GM23248 (cell line): ENCODE measurements at regions not wholly inside any gene's neighbourhood (a gene's known extent, or its start where the extent isn't known, plus 50 kb on each side); places are given as distances from the start of the nearest gene placed in this dataset.
A peak's percentile ranks its signal among the peaks of the same experiment; 100 is the strongest.

ENCODE experiments used
- DNase-seq: peaks from one replicate; pipeline ENCODE4 v3.0.0-alpha.2; 2015
- H2AFZ ChIP-seq: fragments of 200-600 bp; sonication (generic); 2 replicates; pipeline ENCODE4 v1.6.1; 2016; ENCODE audit warnings: antibody characterized with exemption
- H3F3A ChIP-seq: fragments of 200-600 bp; sonication (generic); 2 replicates; pipeline ENCODE4 v1.6.1; 2016; ENCODE audit warnings: mild to moderate bottlenecking, antibody characterized with exemption, mixed run types; ENCODE audit not compliant: insufficient read depth
- H3K27ac ChIP-seq: fragments of 200-600 bp; sonication (generic); 2 replicates; pipeline ENCODE4 v1.5.1; 2016; ENCODE audit warnings: mild to moderate bottlenecking
- H3K27me3 ChIP-seq: fragments of 200-600 bp; sonication (generic); replicated peaks from 2 replicates; pipeline ENCODE4 v1.6.1; 2016; ENCODE audit warnings: mild to moderate bottlenecking; ENCODE audit not compliant: insufficient read depth
- H3K36me3 ChIP-seq: fragments of 200-600 bp; sonication (generic); 2 replicates; pipeline ENCODE4 v1.6.1; 2016; ENCODE audit warnings: low read depth, mild to moderate bottlenecking
- H3K4me1 ChIP-seq: fragments of 200-600 bp; sonication (generic); 2 replicates; pipeline ENCODE4 v1.6.1; 2016; ENCODE audit warnings: mild to moderate bottlenecking; ENCODE audit not compliant: insufficient read depth
- H3K4me2 ChIP-seq: fragments of 200-600 bp; sonication (generic); one replicate; pipeline ENCODE4 v1.6.1; 2016; ENCODE audit warnings: mild to moderate bottlenecking; ENCODE audit not compliant: unreplicated experiment
- H3K4me3 ChIP-seq: fragments of 200-600 bp; sonication (generic); 2 replicates; pipeline ENCODE4 v1.5.1; 2016; ENCODE audit warnings: mild to moderate bottlenecking
- H3K79me2 ChIP-seq: fragments of 200-600 bp; sonication (generic); 2 replicates; pipeline ENCODE4 v1.6.1; 2016; ENCODE audit warnings: mild to moderate bottlenecking; ENCODE audit not compliant: insufficient read depth
- H3K9ac ChIP-seq: fragments of 200-600 bp; sonication (generic); 2 replicates; pipeline ENCODE4 v1.6.1; 2016; ENCODE audit warnings: mild to moderate bottlenecking
- H3K9me2 ChIP-seq: fragments of 200-600 bp; sonication (generic); 2 replicates; pipeline ENCODE4 v1.6.1; 2016; ENCODE audit warnings: mixed run types, mild to moderate bottlenecking, moderate library complexity; ENCODE audit not compliant: insufficient read depth
- H3K9me3 ChIP-seq: fragments of 200-600 bp; sonication (generic); one replicate; pipeline ENCODE4 v1.6.1; 2017; ENCODE audit warnings: low read depth
- H4K20me1 ChIP-seq: fragments of 200-600 bp; sonication (generic); 2 replicates; pipeline ENCODE4 v1.6.0; 2016; ENCODE audit not compliant: insufficient read depth
- EZH2 ChIP-seq: fragments of 200-600 bp; sonication (generic); IDR thresholded peaks from 2 replicates; pipeline ENCODE4 v1.6.1; 2018; ENCODE audit warnings: antibody characterized with exemption, mild to moderate bottlenecking; ENCODE audit not compliant: insufficient read depth, poor library complexity, severe bottlenecking
- EZH2phosphoT487 ChIP-seq: fragments of 200-600 bp; sonication (generic); IDR thresholded peaks from 2 replicates; pipeline ENCODE4 v1.6.1; 2018; ENCODE audit warnings: antibody characterized with exemption, moderate library complexity, mild to moderate bottlenecking, low read depth; ENCODE audit not compliant: insufficient read depth
- WGBS, 2 experiments: methylation state at CpG; one replicate each; pipeline ENCODE4 v1.1.6; 2015 to 2017; ENCODE audit warnings: low lambda C conversion rate in 2 of 2, low coverage in 1 of 2; ENCODE audit errors: missing lambda C conversion rate in 2 of 2; 5-methylcytosine and 5-hydroxymethylcytosine counted together
- in situ Hi-C: fragments of 300-500 bp; cut with MboI; formaldehyde crosslinking; loops from 2 replicates; pipeline ENCODE4 v1.15.0; 2020

DNA sequence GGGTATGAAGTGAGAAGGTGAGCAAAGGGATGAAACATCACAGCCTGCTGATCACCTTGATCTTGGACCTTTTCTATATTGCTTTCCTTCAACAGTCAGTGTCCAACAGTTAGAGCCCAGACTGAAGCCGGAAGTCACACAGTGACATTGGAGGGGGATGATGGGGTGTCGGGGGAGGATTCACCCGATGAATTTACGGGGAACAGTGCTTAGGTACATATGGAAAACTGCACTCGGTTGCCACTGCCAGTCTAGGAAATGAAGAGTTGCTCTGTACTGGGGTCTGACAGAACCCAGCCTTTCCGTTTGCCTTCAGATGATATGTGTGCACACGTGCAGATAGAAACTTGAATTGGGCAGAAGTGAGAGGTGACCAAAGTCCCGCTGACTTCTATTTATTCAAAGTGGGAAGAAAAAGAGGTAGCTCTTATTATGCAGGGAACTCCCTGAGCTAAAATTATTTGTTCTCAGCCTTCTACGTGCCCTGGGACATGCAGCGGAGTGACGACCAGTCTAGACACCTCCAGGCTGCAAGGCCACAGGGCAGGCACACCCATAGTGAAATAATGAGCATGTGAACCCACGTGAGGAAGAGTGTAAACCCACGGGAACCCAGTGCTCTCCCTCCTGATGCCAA lies 107.2 kb upstream of the INHBA start:
- H3K36me3 ChIP-seq: no peaks in the 10 kb centered on the region
- no peaks in the 10 kb centered on the region for H3K9me2 ChIP-seq
- no peak overlapping the region for H3K27ac ChIP-seq
- H4K20me1 ChIP-seq: no peaks in the 10 kb centered on the region
- in situ Hi-C loops: no loop called here
- H2AFZ ChIP-seq: no peak overlapping the region
- no peaks in the 10 kb centered on the region for H3K79me2 ChIP-seq
- H3K4me3 ChIP-seq: no peak overlapping the region
- H3F3A ChIP-seq: no peaks in the 10 kb centered on the region
- TF ChIP-seq EZH2phosphoT487: no peak
- TF ChIP-seq EZH2: no peak
- WGBS, 2 experiments: 89 to 93% methylated on average over 13 of the region's 13 CpGs
- H3K4me2 ChIP-seq: no peak overlapping the region
- no peaks in the 10 kb centered on the region for H3K4me1 ChIP-seq
- no peaks in the 10 kb centered on the region for H3K9me3 ChIP-seq
- H3K9ac ChIP-seq: no peak overlapping the region
- no peaks in the 10 kb centered on the region for H3K27me3 ChIP-seq
- no peak for DNase-seq

DNA sequence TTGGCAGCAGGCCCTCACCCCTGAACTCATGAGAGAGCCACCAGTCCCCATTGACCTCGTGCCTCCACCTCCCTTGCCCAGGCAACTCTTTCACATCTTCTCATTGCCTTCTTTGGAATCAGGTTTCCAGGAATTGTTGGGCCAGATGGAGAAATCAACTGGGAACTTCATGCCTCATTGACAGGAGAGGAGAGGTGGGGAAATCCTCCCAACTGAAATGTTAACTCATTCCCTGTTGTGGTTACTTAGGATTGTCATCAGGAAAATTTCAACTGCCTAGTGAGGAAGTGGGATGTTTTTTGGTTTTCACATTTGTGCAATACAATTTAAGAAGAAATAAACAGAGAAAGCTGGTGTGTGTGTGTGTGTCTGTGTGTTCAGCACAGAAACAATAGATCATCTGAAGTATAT lies 106.6 kb upstream of the INHBA start:
- no peak for TF ChIP-seq EZH2phosphoT487
- no peak for TF ChIP-seq EZH2
- Histone ChIP-seq H3K4me1 (no peaks in the 10 kb centered on the region), H3K9ac (no peak overlapping the region), H3K36me3 (no peaks in the 10 kb centered on the region), H3K9me3 (no peaks in the 10 kb centered on the region), H4K20me1 (no peaks in the 10 kb centered on the region), H3K4me2 (no peak overlapping the region), H3K27me3 (no peaks in the 10 kb centered on the region), H3K27ac (no peak overlapping the region), H2AFZ (no peak overlapping the region), H3K4me3 (no peak overlapping the region), H3K9me2 (no peaks in the 10 kb centered on the region), H3K79me2 (no peaks in the 10 kb centered on the region), H3F3A (no peaks in the 10 kb centered on the region)
- in situ Hi-C loops: no loop called here
- WGBS, 2 experiments: 22 to 46% methylated on average over 1 of the region's 1 CpG
- peak; percentile 34 for DNase-seq

- TF ChIP-seq EZH2phosphoT487 (no peak), EZH2 (no peak)
Observed at GRCh38 chr7:41809116-41809515, 106.2 kb upstream of the INHBA start.

GRCh38 chr7:41808541-41808940 lies 105.7 kb upstream of the INHBA start:
- no peak overlapping the region for H3K9ac ChIP-seq
- no peaks in the 10 kb centered on the region for H3K36me3 ChIP-seq
- WGBS, 2 experiments: 89 to 90% methylated on average over 3 of the region's 3 CpGs
- H3K4me2 ChIP-seq: no peak overlapping the region
- no peaks in the 10 kb centered on the region for H3K4me1 ChIP-seq
- H3K79me2 ChIP-seq: no peaks in the 10 kb centered on the region
- H2AFZ ChIP-seq: no peak overlapping the region
- H4K20me1 ChIP-seq: no peaks in the 10 kb centered on the region
- TF ChIP-seq EZH2 (no peak), EZH2phosphoT487 (no peak)
- H3K27me3 ChIP-seq: no peaks in the 10 kb centered on the region
- H3K4me3 ChIP-seq: no peak overlapping the region
- no peaks in the 10 kb centered on the region for H3F3A ChIP-seq
- H3K9me3 ChIP-seq: no peaks in the 10 kb centered on the region
- H3K9me2 ChIP-seq: no peaks in the 10 kb centered on the region
- no peak overlapping the region for H3K27ac ChIP-seq
- in situ Hi-C loops: no loop called here
- no peak for DNase-seq

More at GRCh38 chr7:41809116-41809515, 106.2 kb upstream of the INHBA start:
- Histone ChIP-seq H3K36me3 (no peaks in the 10 kb centered on the region), H3K9ac (no peak overlapping the region), H3K79me2 (no peaks in the 10 kb centered on the region), H3K9me2 (no peaks in the 10 kb centered on the region), H3K4me1 (no peaks in the 10 kb centered on the region), H3K27ac (no peak overlapping the region), H3F3A (no peaks in the 10 kb centered on the region), H2AFZ (no peak overlapping the region), H4K20me1 (no peaks in the 10 kb centered on the region), H3K9me3 (no peaks in the 10 kb centered on the region), H3K4me2 (no peak overlapping the region), H3K4me3 (no peak overlapping the region), H3K27me3 (no peaks in the 10 kb centered on the region)
- in situ Hi-C loops: no loop called here
- DNase-seq: no peak
- WGBS, 2 experiments: 96 to 99% methylated on average over 2 of the region's 2 CpGs

- 37 to 50% methylated on average over 2 of the region's 2 CpGs for WGBS, 2 experiments
- no peaks in the 10 kb centered on the region for H3K9me2 ChIP-seq
- H3K4me1 ChIP-seq: no peaks in the 10 kb centered on the region
- H3K9ac ChIP-seq: no peak overlapping the region
- H4K20me1 ChIP-seq: no peaks in the 10 kb centered on the region
- no peak for DNase-seq
- no peaks in the 10 kb centered on the region for H3K79me2 ChIP-seq
- H3K27me3 ChIP-seq: no peaks in the 10 kb centered on the region
- TF ChIP-seq EZH2 (no peak), EZH2phosphoT487 (no peak)
- in situ Hi-C loops: no loop called here
- H3K9me3 ChIP-seq: no peaks in the 10 kb centered on the region
- no peak overlapping the region for H3K4me2 ChIP-seq
- H2AFZ ChIP-seq: no peak overlapping the region
- H3K4me3 ChIP-seq: no peak overlapping the region
- H3K27ac ChIP-seq: no peak overlapping the region
- H3K36me3 ChIP-seq: no peaks in the 10 kb centered on the region
- no peaks in the 10 kb centered on the region for H3F3A ChIP-seq
Observed at GRCh38 chr7:41803569-41803968, 100.7 kb upstream of the INHBA start.
